Right atrium auricular region (tissue), 2 donors: ENCODE measurements at regions not wholly inside any gene's neighbourhood (a gene's known extent, or its start where the extent isn't known, plus 50 kb on each side); places are given as distances from the start of the nearest gene placed in this dataset.

Source experiments
- DNase-seq: peaks from one replicate; pipeline ENCODE4 v3.0.0-alpha.2; 2019; ENCODE audit warnings: low spot score
- H3K27ac ChIP-seq, 2 donors: fragments of 200-600 bp; sonication (generic); 1 replicate in 1 of 2; 2 replicates in 1 of 2; pipeline ENCODE4 v1.5.1; 2016 to 2019
- H3K27me3 ChIP-seq, 2 donors: fragments of 200-600 bp; sonication (generic); one replicate each; pipeline versions ENCODE4 v1.5.1 to v1.6.0; 2017 to 2019
- H3K36me3 ChIP-seq: fragments of 200-600 bp; sonication (generic); one replicate; pipeline ENCODE4 v1.5.1; 2016
- H3K4me1 ChIP-seq, 2 donors: fragments of 200-600 bp; sonication (generic); one replicate each; pipeline versions ENCODE4 v1.5.1 to v1.6.0; 2017 to 2019
- H3K4me3 ChIP-seq, 2 donors: fragments of 200-600 bp; sonication (generic); 1 replicate in 1 of 2; 2 replicates in 1 of 2; pipeline ENCODE4 v1.5.1; 2017 to 2019; ENCODE audit warnings: mild to moderate bottlenecking in 1 of 2, moderate library complexity in 1 of 2
- H3K9me3 ChIP-seq, 2 donors: fragments of 200-600 bp; sonication (generic); one replicate each; pipeline ENCODE4 v1.5.1; 2019
- CTCF ChIP-seq, 2 donors: fragments of 200-600 bp; sonication (generic); IDR thresholded peaks; one replicate each; pipeline ENCODE4 v1.5.1; 2019; ENCODE audit warnings: antibody characterized with exemption in 2 of 2

DNA sequence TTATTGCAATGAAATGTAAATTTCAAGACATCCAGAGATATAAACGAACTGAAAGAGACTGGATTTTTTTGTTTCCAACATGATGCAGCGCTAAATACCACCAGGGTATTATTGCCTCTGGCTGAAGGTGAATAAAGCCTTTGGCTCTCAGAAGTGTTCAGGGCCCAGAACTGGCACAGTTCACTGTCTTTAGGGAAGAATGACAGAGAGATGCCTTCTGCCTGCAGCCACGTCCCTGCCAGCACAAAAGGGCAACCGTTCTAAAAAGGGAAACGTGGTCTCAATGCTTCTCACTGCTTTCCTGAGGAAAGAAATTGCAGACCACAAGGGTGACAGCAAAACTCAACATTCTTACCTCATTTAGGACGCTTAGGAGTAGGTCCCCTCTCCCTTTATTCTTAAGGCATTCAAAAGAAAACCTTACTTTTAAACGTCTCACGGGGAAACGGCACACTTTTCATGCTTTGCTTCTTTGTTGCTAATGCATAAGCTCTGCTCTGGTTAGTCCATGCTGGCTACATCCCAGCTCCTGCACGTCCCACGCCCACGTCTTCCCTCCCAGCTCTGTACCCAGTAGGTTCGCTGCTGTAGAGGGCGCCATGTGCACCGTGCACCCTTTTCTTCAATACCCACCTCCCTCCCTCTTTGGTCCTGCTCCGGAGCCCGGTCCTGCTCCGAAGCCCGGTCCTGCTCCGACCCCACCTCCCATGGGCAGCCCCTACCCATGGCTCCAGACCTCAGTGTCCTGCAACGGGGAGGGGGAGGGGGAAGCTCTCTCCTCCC lies 171.0 kb downstream of the HRH4 start:
- Histone ChIP-seq H3K4me3 (peak overlapping the region in 1 of 2 donors; percentile 18), H3K27ac (peak overlapping the region; percentile 40 to 51), H3K27me3 (no peaks in the 10 kb centered on the region), H3K36me3 (no peaks in the 10 kb centered on the region), H3K9me3 (no peaks in the 10 kb centered on the region), H3K4me1 (peaks cover 0 to 49% of the 10 kb centered on the region in 2 donors)
- DNase-seq: no peak
- peak in 1 of 2 donors; percentile 17 for TF ChIP-seq CTCF (IDR thresholded peaks at IDR 0.05)

- Histone ChIP-seq H3K4me1 (peaks cover 0 to 44% of the 10 kb centered on the region in 2 donors), H3K36me3 (no peaks in the 10 kb centered on the region), H3K27ac (peak overlapping the region; percentile 40 to 51), H3K4me3 (no peak overlapping the region), H3K27me3 (no peaks in the 10 kb centered on the region), H3K9me3 (no peaks in the 10 kb centered on the region)
- TF ChIP-seq CTCF (IDR thresholded peaks at IDR 0.05): no peak
- DNase-seq: no peak
Observed at GRCh38 chr18:24632158-24632988, 171.9 kb downstream of the HRH4 start.

GRCh38 chr18:24633121-24633520 lies 172.7 kb downstream of the HRH4 start:
- no peaks in the 10 kb centered on the region for H3K9me3 ChIP-seq
- H3K36me3 ChIP-seq: no peaks in the 10 kb centered on the region
- peaks cover 0 to 37% of the 10 kb centered on the region in 2 donors for H3K4me1 ChIP-seq
- no peaks in the 10 kb centered on the region for H3K27me3 ChIP-seq
- no peak for TF ChIP-seq CTCF (IDR thresholded peaks at IDR 0.05)
- no peak for DNase-seq
- no peak overlapping the region for H3K4me3 ChIP-seq
- H3K27ac ChIP-seq: no peak overlapping the region

GRCh38 chr18:24649571-24649970 lies 189.1 kb downstream of the HRH4 start:
- TF ChIP-seq CTCF (IDR thresholded peaks at IDR 0.05): no peak
- Histone ChIP-seq H3K4me1 (no peaks in the 10 kb centered on the region), H3K36me3 (no peaks in the 10 kb centered on the region), H3K27ac (no peak overlapping the region), H3K27me3 (no peaks in the 10 kb centered on the region), H3K9me3 (peaks cover 0 to 6% of the 10 kb centered on the region in 2 donors), H3K4me3 (no peak overlapping the region)
- no peak for DNase-seq

DNA sequence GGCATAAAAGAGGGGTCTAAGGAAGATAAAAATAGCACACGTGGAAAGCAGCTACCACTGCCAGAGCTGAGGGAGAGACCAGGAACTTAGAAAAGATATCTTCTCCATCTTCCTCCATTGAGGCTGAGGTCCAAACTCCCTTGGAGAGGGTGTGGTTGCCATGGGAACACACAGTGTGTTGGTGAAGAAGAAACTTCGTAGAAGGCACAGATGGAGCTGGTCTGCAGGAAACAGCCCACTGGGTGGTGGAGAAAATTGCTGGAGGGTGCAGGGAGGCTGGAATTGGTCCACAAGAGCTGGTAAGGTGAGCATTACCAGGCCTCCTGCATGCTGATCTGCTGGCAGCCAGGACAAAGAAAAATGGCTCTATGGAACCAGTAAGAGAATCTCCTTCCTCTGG lies 191.0 kb downstream of the HRH4 start:
- no peaks in the 10 kb centered on the region for H3K36me3 ChIP-seq
- DNase-seq: no peak
- TF ChIP-seq CTCF (IDR thresholded peaks at IDR 0.05): no peak
- H3K27ac ChIP-seq: no peak overlapping the region
- H3K27me3 ChIP-seq: no peaks in the 10 kb centered on the region
- no peak overlapping the region for H3K4me3 ChIP-seq
- peaks cover 0 to 6% of the 10 kb centered on the region in 2 donors for H3K9me3 ChIP-seq
- no peaks in the 10 kb centered on the region for H3K4me1 ChIP-seq
